ENCODE measurements at regions not wholly inside any gene's neighbourhood (a gene's known extent, or its start where the extent isn't known, plus 50 kb on each side); places are given as distances from the start of the nearest gene placed in this dataset.

- no peak for TF ChIP-seq CTCF (conservative IDR thresholded peaks at IDR 0.05)
- TF ChIP-seq ZFX (IDR thresholded peaks at IDR 0.05) = no peak
Measured at GRCh38 chr3:20898962-20899361, 713.0 kb upstream of the SGO1 start.

Data from C4-2B (cell line).